Right renal cortex interstitium (tissue), 3 donors: ENCODE measurements at regions not wholly inside any gene's neighbourhood (a gene's known extent, or its start where the extent isn't known, plus 50 kb on each side); places are given as distances from the start of the nearest gene placed in this dataset.
"Not testable (repeated sequence)": the region's sequence is repeated elsewhere in the genome, so short reads cannot be mapped to it uniquely, and the experiment has no call there.

ENCODE experiments used
- DNase-seq, 3 donors: peaks; one replicate each; pipeline ENCODE4 v3.0.0-alpha.2; 2013; ENCODE audit warnings: low read depth in 3 of 3, low spot score in 2 of 3

GRCh38 chr10:55183993-55184392, 383.0 kb upstream of the PCDH15 start:
- DNase-seq, result no peak

- no peak for DNase-seq
Observed at GRCh38 chr10:55180357-55180756, 379.3 kb upstream of the PCDH15 start.

- no peak for DNase-seq
Observed at GRCh38 chr10:55174419-55174818, 373.4 kb upstream of the PCDH15 start.

GRCh38 chr10:55169493-55169892, 368.5 kb upstream of the PCDH15 start:
- no peak for DNase-seq

GRCh38 chr10:55168343-55168742, 367.3 kb upstream of the PCDH15 start:
- DNase-seq, result no peak

GRCh38 chr10:55163388-55163979, 362.5 kb upstream of the PCDH15 start:
- no peak for DNase-seq

GRCh38 chr10:55162321-55162720, 361.3 kb upstream of the PCDH15 start:
- DNase-seq, result not testable (repeated sequence)

- DNase-seq, result no peak
Observed at GRCh38 chr10:55160655-55161283, 359.7 kb upstream of the PCDH15 start.

GRCh38 chr10:55158633-55159032, 357.6 kb upstream of the PCDH15 start:
- DNase-seq, result no peak

GRCh38 chr10:55146032-55146431, 345.0 kb upstream of the PCDH15 start:
- DNase-seq, result no peak

- no peak for DNase-seq
Observed at GRCh38 chr10:55144001-55144400, 343.0 kb upstream of the PCDH15 start.

- no peak for DNase-seq
Observed at GRCh38 chr10:55141892-55142291, 340.9 kb upstream of the PCDH15 start.

- DNase-seq, result no peak
Observed at GRCh38 chr10:55137063-55137462, 336.0 kb upstream of the PCDH15 start.

GRCh38 chr10:55104738-55105137, 303.7 kb upstream of the PCDH15 start:
- no peak for DNase-seq

GRCh38 chr10:55098452-55098851, 297.4 kb upstream of the PCDH15 start:
- DNase-seq, result no peak

GRCh38 chr10:55091691-55092328, 290.8 kb upstream of the PCDH15 start:
- no peak for DNase-seq

- DNase-seq, result no peak
Observed at GRCh38 chr10:55078121-55078520, 277.1 kb upstream of the PCDH15 start.

- DNase-seq, result no peak
Observed at GRCh38 chr10:55065185-55065584, 264.2 kb upstream of the PCDH15 start.

GRCh38 chr10:55063811-55064210, 262.8 kb upstream of the PCDH15 start:
- no peak for DNase-seq

- no peak for DNase-seq
Observed at GRCh38 chr10:55062349-55062748, 261.3 kb upstream of the PCDH15 start.

- no peak for DNase-seq
Observed at GRCh38 chr10:55058800-55059199, 257.8 kb upstream of the PCDH15 start.

GRCh38 chr10:55051515-55051914, 250.5 kb upstream of the PCDH15 start:
- DNase-seq, result no peak
